Liver (tissue), 8 donors: ENCODE measurements at regions not wholly inside any gene's neighbourhood (a gene's known extent, or its start where the extent isn't known, plus 50 kb on each side); places are given as distances from the start of the nearest gene placed in this dataset.

ENCODE experiments used
- DNase-seq: peaks from one replicate; pipeline ENCODE4 v3.0.0-alpha.2; 2017; ENCODE audit warnings: low spot score
- H3K27ac ChIP-seq, 2 donors: one replicate each; pipeline ENCODE4 v1.7.0; 2013; ENCODE audit warnings: inconsistent platforms in 2 of 2, low read length in 2 of 2, control low read depth in 1 of 2, low read depth in 1 of 2, mild to moderate bottlenecking in 1 of 2
- H3K27me3 ChIP-seq, 4 donors: one replicate each; pipeline versions ENCODE4 v1.6.1 to v1.7.0; 2013; ENCODE audit warnings: low read length in 3 of 4, inconsistent platforms in 1 of 4, mild to moderate bottlenecking in 1 of 4, moderate library complexity in 1 of 4; ENCODE audit not compliant: control insufficient read depth in 4 of 4, insufficient read depth in 4 of 4
- H3K36me3 ChIP-seq, 4 donors: one replicate each; pipeline versions ENCODE4 v1.6.1 to v1.7.0; 2013; ENCODE audit warnings: low read length in 3 of 4, mild to moderate bottlenecking in 3 of 4, low read depth in 1 of 4, moderate library complexity in 1 of 4; ENCODE audit not compliant: control insufficient read depth in 4 of 4, insufficient read depth in 3 of 4
- H3K4me1 ChIP-seq, 4 donors: one replicate each; pipeline versions ENCODE4 v1.6.1 to v1.7.0; 2013; ENCODE audit warnings: low read length in 3 of 4, mild to moderate bottlenecking in 3 of 4, moderate library complexity in 1 of 4; ENCODE audit not compliant: control insufficient read depth in 4 of 4, insufficient read depth in 4 of 4
- H3K4me3 ChIP-seq, 3 donors: one replicate each; pipeline versions ENCODE4 v1.6.1 to v1.7.0; 2013; ENCODE audit warnings: low read length in 3 of 3, control low read depth in 1 of 3, low read depth in 1 of 3, mild to moderate bottlenecking in 1 of 3
- H3K9ac ChIP-seq, 2 donors: one replicate each; pipeline ENCODE4 v1.7.0; 2013; ENCODE audit warnings: low read length in 2 of 2, mild to moderate bottlenecking in 2 of 2, moderate library complexity in 2 of 2, control low read depth in 1 of 2, low read depth in 1 of 2
- H3K9me3 ChIP-seq, 4 donors: one replicate each; pipeline versions ENCODE4 v1.6.1 to v1.7.0; 2013; ENCODE audit warnings: low read length in 3 of 4; ENCODE audit not compliant: control insufficient read depth in 4 of 4
- EGR1 ChIP-seq, 2 donors: IDR thresholded peaks; 2 replicates each; pipeline ENCODE4 v1.6.1; 2016 to 2018; ENCODE audit warnings: antibody characterized with exemption in 2 of 2, low read depth in 2 of 2
- FOXA1 ChIP-seq: IDR thresholded peaks from 2 replicates; pipeline ENCODE4 v1.6.1; 2016; ENCODE audit warnings: antibody characterized with exemption
- FOXA2 ChIP-seq: IDR thresholded peaks from 2 replicates; pipeline ENCODE4 v1.6.1; 2016; ENCODE audit warnings: antibody characterized with exemption
- GABPA ChIP-seq, 2 donors: IDR thresholded peaks in 1 of 2; conservative IDR thresholded peaks in 1 of 2; 2 replicates each; pipeline ENCODE4 v1.6.1; 2016; ENCODE audit warnings: antibody characterized with exemption in 2 of 2, mild to moderate bottlenecking in 1 of 2, moderate library complexity in 1 of 2
- HNF4A ChIP-seq, 2 donors: conservative IDR thresholded peaks; 2 replicates each; pipeline ENCODE4 v1.6.1; 2016; ENCODE audit warnings: antibody characterized with exemption in 2 of 2, mild to moderate bottlenecking in 2 of 2
- HNF4G ChIP-seq: IDR thresholded peaks from 2 replicates; pipeline ENCODE4 v1.6.1; 2016; ENCODE audit warnings: antibody characterized with exemption
- JUND ChIP-seq, 2 donors: IDR thresholded peaks; 2 replicates each; pipeline ENCODE4 v1.6.1; 2016; ENCODE audit warnings: antibody characterized with exemption in 2 of 2
- MAX ChIP-seq: IDR thresholded peaks from 2 replicates; pipeline ENCODE4 v1.6.1; 2016; ENCODE audit warnings: antibody characterized with exemption
- NR2F2 ChIP-seq: IDR thresholded peaks from 2 replicates; pipeline ENCODE4 v1.6.1; 2016; ENCODE audit warnings: antibody characterized with exemption
- RAD21 ChIP-seq, 2 donors: IDR thresholded peaks; 2 replicates each; pipeline ENCODE4 v1.6.1; 2016; ENCODE audit warnings: antibody characterized with exemption in 2 of 2, mild to moderate bottlenecking in 2 of 2
- RXRA ChIP-seq, 2 donors: IDR thresholded peaks; 2 replicates each; pipeline ENCODE4 v1.6.1; 2017 to 2018; ENCODE audit warnings: antibody characterized with exemption in 2 of 2, mild to moderate bottlenecking in 1 of 2
- SP1 ChIP-seq: IDR thresholded peaks from 2 replicates; pipeline ENCODE4 v1.6.1; 2018; ENCODE audit warnings: antibody characterized with exemption, mild to moderate bottlenecking
- TAF1 ChIP-seq: conservative IDR thresholded peaks from 2 replicates; pipeline ENCODE4 v1.6.1; 2016; ENCODE audit warnings: antibody characterized with exemption, mild to moderate bottlenecking
- YY1 ChIP-seq: IDR thresholded peaks from 2 replicates; pipeline ENCODE4 v1.6.1; 2016; ENCODE audit warnings: antibody characterized with exemption, mild to moderate bottlenecking
- WGBS: extraction: QIAGEN DNeasy Blood & Tissue Kit; methylation state at CpG from one replicate; pipeline ENCODE4 v1.1.7; 2013; 5-methylcytosine and 5-hydroxymethylcytosine counted together
- TF ChIP-seq, protein P1 (sequence below): fragments of 150-350 bp; IDR thresholded peaks from 2 replicates; pipeline ENCODE4 v1.5.1; 2017; ENCODE audit warnings: improper control_type of control experiment, low read depth, low read length; ENCODE audit not compliant: missing input control
- TF ChIP-seq, protein P2 (sequence below): IDR thresholded peaks from 2 replicates; pipeline ENCODE4 v1.6.1; 2016; ENCODE audit warnings: antibody characterized with exemption, mild to moderate bottlenecking
- TF ChIP-seq, protein P3 (sequence below): IDR thresholded peaks from 2 replicates; pipeline ENCODE4 v1.6.1; 2016; ENCODE audit warnings: antibody characterized with exemption
- TF ChIP-seq, protein P4 (sequence below): IDR thresholded peaks from 2 replicates; pipeline ENCODE4 v1.6.1; 2016; ENCODE audit warnings: antibody characterized with exemption
- donor health status: healthy.
- donor health status: healthy.
- donor health status: healthy.
- donor health status: healthy.
- donor health status: healthy.

GRCh38 chr21:35127851-35128250, 78.7 kb upstream of the RUNX1 start:
- 68% methylated on average over 2 of the region's 2 CpGs for WGBS
- no peak overlapping the region for H3K9ac ChIP-seq
- no peak for TF ChIP-seq HNF4G
- TF ChIP-seq TAF1: no peak
- TF ChIP-seq GABPA (IDR thresholded peaks at IDR 0.05 in 1 of 2, conservative IDR thresholded peaks at IDR 0.05 in 1 of 2): no peak
- TF ChIP-seq, protein P1, sequence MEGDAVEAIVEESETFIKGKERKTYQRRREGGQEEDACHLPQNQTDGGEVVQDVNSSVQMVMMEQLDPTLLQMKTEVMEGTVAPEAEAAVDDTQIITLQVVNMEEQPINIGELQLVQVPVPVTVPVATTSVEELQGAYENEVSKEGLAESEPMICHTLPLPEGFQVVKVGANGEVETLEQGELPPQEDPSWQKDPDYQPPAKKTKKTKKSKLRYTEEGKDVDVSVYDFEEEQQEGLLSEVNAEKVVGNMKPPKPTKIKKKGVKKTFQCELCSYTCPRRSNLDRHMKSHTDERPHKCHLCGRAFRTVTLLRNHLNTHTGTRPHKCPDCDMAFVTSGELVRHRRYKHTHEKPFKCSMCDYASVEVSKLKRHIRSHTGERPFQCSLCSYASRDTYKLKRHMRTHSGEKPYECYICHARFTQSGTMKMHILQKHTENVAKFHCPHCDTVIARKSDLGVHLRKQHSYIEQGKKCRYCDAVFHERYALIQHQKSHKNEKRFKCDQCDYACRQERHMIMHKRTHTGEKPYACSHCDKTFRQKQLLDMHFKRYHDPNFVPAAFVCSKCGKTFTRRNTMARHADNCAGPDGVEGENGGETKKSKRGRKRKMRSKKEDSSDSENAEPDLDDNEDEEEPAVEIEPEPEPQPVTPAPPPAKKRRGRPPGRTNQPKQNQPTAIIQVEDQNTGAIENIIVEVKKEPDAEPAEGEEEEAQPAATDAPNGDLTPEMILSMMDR: no peak
- no peak for TF ChIP-seq FOXA1
- no peak for TF ChIP-seq EGR1 (IDR thresholded peaks at IDR 0.05; ENCODE audit: low read depth in 2 of 2)
- TF ChIP-seq YY1: no peak
- no peak for TF ChIP-seq HNF4A (conservative IDR thresholded peaks at IDR 0.05)
- TF ChIP-seq JUND (IDR thresholded peaks at IDR 0.05): no peak
- no peak for TF ChIP-seq FOXA2
- TF ChIP-seq SP1: no peak
- TF ChIP-seq, protein P2, sequence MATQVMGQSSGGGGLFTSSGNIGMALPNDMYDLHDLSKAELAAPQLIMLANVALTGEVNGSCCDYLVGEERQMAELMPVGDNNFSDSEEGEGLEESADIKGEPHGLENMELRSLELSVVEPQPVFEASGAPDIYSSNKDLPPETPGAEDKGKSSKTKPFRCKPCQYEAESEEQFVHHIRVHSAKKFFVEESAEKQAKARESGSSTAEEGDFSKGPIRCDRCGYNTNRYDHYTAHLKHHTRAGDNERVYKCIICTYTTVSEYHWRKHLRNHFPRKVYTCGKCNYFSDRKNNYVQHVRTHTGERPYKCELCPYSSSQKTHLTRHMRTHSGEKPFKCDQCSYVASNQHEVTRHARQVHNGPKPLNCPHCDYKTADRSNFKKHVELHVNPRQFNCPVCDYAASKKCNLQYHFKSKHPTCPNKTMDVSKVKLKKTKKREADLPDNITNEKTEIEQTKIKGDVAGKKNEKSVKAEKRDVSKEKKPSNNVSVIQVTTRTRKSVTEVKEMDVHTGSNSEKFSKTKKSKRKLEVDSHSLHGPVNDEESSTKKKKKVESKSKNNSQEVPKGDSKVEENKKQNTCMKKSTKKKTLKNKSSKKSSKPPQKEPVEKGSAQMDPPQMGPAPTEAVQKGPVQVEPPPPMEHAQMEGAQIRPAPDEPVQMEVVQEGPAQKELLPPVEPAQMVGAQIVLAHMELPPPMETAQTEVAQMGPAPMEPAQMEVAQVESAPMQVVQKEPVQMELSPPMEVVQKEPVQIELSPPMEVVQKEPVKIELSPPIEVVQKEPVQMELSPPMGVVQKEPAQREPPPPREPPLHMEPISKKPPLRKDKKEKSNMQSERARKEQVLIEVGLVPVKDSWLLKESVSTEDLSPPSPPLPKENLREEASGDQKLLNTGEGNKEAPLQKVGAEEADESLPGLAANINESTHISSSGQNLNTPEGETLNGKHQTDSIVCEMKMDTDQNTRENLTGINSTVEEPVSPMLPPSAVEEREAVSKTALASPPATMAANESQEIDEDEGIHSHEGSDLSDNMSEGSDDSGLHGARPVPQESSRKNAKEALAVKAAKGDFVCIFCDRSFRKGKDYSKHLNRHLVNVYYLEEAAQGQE: no peak
- TF ChIP-seq MAX: no peak
- no peak for TF ChIP-seq RAD21 (IDR thresholded peaks at IDR 0.05)
- TF ChIP-seq NR2F2: no peak
- TF ChIP-seq, protein P3, sequence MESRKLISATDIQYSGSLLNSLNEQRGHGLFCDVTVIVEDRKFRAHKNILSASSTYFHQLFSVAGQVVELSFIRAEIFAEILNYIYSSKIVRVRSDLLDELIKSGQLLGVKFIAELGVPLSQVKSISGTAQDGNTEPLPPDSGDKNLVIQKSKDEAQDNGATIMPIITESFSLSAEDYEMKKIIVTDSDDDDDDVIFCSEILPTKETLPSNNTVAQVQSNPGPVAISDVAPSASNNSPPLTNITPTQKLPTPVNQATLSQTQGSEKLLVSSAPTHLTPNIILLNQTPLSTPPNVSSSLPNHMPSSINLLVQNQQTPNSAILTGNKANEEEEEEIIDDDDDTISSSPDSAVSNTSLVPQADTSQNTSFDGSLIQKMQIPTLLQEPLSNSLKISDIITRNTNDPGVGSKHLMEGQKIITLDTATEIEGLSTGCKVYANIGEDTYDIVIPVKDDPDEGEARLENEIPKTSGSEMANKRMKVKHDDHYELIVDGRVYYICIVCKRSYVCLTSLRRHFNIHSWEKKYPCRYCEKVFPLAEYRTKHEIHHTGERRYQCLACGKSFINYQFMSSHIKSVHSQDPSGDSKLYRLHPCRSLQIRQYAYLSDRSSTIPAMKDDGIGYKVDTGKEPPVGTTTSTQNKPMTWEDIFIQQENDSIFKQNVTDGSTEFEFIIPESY: no peak
- no peaks in the 10 kb centered on the region for H3K27me3 ChIP-seq
- no peak for DNase-seq
- H3K4me3 ChIP-seq: no peak overlapping the region
- no peaks in the 10 kb centered on the region for H3K36me3 ChIP-seq
- H3K9me3 ChIP-seq: no peaks in the 10 kb centered on the region
- no peak overlapping the region for H3K27ac ChIP-seq
- no peaks in the 10 kb centered on the region for H3K4me1 ChIP-seq

- no peak overlapping the region for H3K9ac ChIP-seq
- no peak overlapping the region for H3K27ac ChIP-seq
- H3K4me1 ChIP-seq: no peaks in the 10 kb centered on the region
- WGBS: 80% methylated on average over 6 of the region's 6 CpGs
- TF ChIP-seq HNF4A (conservative IDR thresholded peaks at IDR 0.05) (no peak), RXRA (IDR thresholded peaks at IDR 0.05) (no peak), FOXA2 (no peak), HNF4G (no peak), TAF1 (no peak), RAD21 (IDR thresholded peaks at IDR 0.05) (no peak), JUND (IDR thresholded peaks at IDR 0.05) (no peak), YY1 (no peak), MAX (no peak), GABPA (IDR thresholded peaks at IDR 0.05 in 1 of 2, conservative IDR thresholded peaks at IDR 0.05 in 1 of 2) (no peak), SP1 (no peak)
- TF ChIP-seq, protein P3: no peak
- TF ChIP-seq, protein P4, sequence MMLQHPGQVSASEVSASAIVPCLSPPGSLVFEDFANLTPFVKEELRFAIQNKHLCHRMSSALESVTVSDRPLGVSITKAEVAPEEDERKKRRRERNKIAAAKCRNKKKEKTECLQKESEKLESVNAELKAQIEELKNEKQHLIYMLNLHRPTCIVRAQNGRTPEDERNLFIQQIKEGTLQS: no peak
- DNase-seq: no peak
- H3K27me3 ChIP-seq: no peaks in the 10 kb centered on the region
- no peaks in the 10 kb centered on the region for H3K9me3 ChIP-seq
- H3K36me3 ChIP-seq: no peaks in the 10 kb centered on the region
- no peak overlapping the region for H3K4me3 ChIP-seq
Measured at GRCh38 chr21:35127026-35127425, 77.9 kb upstream of the RUNX1 start.
